ENCODE measurements at regions not wholly inside any gene's neighbourhood (a gene's known extent, or its start where the extent isn't known, plus 50 kb on each side); places are given as distances from the start of the nearest gene placed in this dataset.

DNA sequence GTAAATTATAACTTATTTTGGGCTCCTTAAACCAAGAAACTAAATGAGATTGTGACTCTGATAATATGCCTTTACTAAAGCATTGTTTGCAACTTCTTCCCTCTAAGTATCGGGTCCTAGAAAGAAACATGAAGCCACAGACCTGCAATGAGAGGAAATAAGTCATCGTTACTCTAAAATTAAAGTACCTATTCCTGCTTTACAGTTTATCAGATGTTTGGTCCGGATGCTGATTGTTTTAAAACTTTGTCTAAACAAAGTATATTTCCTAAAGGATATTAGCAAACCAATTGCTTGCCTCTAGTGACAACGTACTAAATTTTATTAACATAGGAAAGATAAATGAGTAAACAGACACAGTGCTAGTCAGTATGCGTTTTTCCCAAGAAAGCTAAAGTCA, 216.8 kb downstream of the GJA1 start:
- FAIRE-seq: no peak
- TF ChIP-seq EP400 (IDR thresholded peaks at IDR 0.05) (no peak), NKRF (IDR thresholded peaks at IDR 0.05; ENCODE audit: borderline replicate concordance) (no peak), USF1 (CRISPR knock-in tag; IDR thresholded peaks at IDR 0.05) (no peak), DNMT1 (IDR thresholded peaks at IDR 0.05) (no peak), MAFF (IDR thresholded peaks at IDR 0.05; ENCODE audit: low read length) (no peak), ZNF324 (CRISPR knock-in tag; IDR thresholded peaks at IDR 0.05) (no peak)
- TF ChIP-seq, protein P1, sequence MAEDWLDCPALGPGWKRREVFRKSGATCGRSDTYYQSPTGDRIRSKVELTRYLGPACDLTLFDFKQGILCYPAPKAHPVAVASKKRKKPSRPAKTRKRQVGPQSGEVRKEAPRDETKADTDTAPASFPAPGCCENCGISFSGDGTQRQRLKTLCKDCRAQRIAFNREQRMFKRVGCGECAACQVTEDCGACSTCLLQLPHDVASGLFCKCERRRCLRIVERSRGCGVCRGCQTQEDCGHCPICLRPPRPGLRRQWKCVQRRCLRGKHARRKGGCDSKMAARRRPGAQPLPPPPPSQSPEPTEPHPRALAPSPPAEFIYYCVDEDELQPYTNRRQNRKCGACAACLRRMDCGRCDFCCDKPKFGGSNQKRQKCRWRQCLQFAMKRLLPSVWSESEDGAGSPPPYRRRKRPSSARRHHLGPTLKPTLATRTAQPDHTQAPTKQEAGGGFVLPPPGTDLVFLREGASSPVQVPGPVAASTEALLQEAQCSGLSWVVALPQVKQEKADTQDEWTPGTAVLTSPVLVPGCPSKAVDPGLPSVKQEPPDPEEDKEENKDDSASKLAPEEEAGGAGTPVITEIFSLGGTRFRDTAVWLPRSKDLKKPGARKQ (CRISPR knock-in tag; IDR thresholded peaks at IDR 0.05): no peak
- TF ChIP-seq, protein P2, sequence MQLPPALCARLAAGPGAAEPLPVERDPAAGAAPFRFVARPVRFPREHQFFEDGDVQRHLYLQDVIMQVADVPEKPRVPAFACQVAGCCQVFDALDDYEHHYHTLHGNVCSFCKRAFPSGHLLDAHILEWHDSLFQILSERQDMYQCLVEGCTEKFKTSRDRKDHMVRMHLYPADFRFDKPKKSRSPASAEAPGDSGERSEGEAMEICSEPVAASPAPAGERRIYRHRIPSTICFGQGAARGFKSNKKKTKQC (CRISPR knock-in tag; IDR thresholded peaks at IDR 0.05): no peak

More for the DNA sequence above, 216.8 kb downstream of the GJA1 start:
- no peaks in the 10 kb centered on the region for H3K9me3 ChIP-seq (replicated peaks; ENCODE audit: control insufficient read depth, insufficient read depth, low read depth, low read length)
- no peaks in the 10 kb centered on the region for H3K4me1 ChIP-seq (replicated peaks in 1 of 2; ENCODE audit: control insufficient read depth in 2 of 2, insufficient read depth in 2 of 2, low read length in 2 of 2)
- 0% methylated on average over 5 of the region's 5 CpGs for WGBS (ENCODE audit: insufficient coverage, low coverage, missing lambda C conversion rate)
- ChIA-PET POLR2A (no interaction called here), CTCF (ENCODE audit: low intra/inter-chr PET ratio) (no interaction called here)
- DNase-seq (ENCODE audit: extremely low read depth in 1 of 4, low spot score in 3 of 4): no peak
- H3K27ac ChIP-seq (ENCODE audit: extremely low read depth, low read depth, low read length): no peak overlapping the region
- no peaks in the 10 kb centered on the region for H3K36me3 ChIP-seq (ENCODE audit: control insufficient read depth, insufficient read depth, low read length)
- H3K4me2 ChIP-seq (ENCODE audit: insufficient read depth, low read length): no peak overlapping the region
- no peaks in the 10 kb centered on the region for H4K20me1 ChIP-seq (replicated peaks; ENCODE audit: control insufficient read depth, insufficient read depth, low read length)
- H3K9ac ChIP-seq (ENCODE audit: insufficient read depth in 1 of 2, low read depth in 2 of 2, low read length in 2 of 2): no peak overlapping the region
- no peaks in the 10 kb centered on the region for H3K9me1 ChIP-seq (ENCODE audit: control insufficient read depth, insufficient read depth, low read length)
- no peaks in the 10 kb centered on the region for H3K27me3 ChIP-seq (ENCODE audit: control insufficient read depth in 2 of 2, insufficient read depth in 2 of 2, low read length in 2 of 2)
- intact Hi-C loops (cut with micrococcal nuclease) (no loop called here), in situ Hi-C loops (cut with MboI) (no loop called here)
- no peaks in the 10 kb centered on the region for H3K79me2 ChIP-seq (ENCODE audit: control insufficient read depth, insufficient read depth, low read length)
- no peak for ATAC-seq
- BruUV-seq (replicated peaks): no TSS peak
- no peak overlapping the region for H3K4me3 ChIP-seq
- H2AFZ ChIP-seq (ENCODE audit: low read depth, low read length): no peak overlapping the region

All from K562 (cell line).